PFSK-1 (cell line): ENCODE measurements at regions not wholly inside any gene's neighbourhood (a gene's known extent, or its start where the extent isn't known, plus 50 kb on each side); places are given as distances from the start of the nearest gene placed in this dataset.

Experiments
- FOXP2 ChIP-seq: optimal IDR thresholded peaks from 2 replicates; pipeline ENCODE3; 2011; ENCODE audit warnings: borderline replicate concordance, control low read depth, inconsistent platforms; ENCODE audit not compliant: insufficient read depth; ENCODE audit errors: extremely low read length, extremely low read depth
- POLR2AphosphoS5 ChIP-seq: IDR thresholded peaks from 2 replicates; pipeline ENCODE4 v1.6.1; 2012; ENCODE audit warnings: low read depth, mild to moderate bottlenecking, control low read depth, low read length, moderate library complexity
- REST ChIP-seq, 2 experiments: IDR thresholded peaks; 2 replicates each; pipeline versions ENCODE4 v1.6.1 to v1.8.0; 2011 to 2012; ENCODE audit warnings: low read depth in 2 of 2, low read length in 2 of 2, control low read depth in 1 of 2, inconsistent platforms in 1 of 2, mild to moderate bottlenecking in 1 of 2, moderate library complexity in 1 of 2; ENCODE audit not compliant: insufficient read depth in 1 of 2
- SIN3A ChIP-seq: IDR thresholded peaks from 2 replicates; pipeline ENCODE4 v1.6.1; 2012; ENCODE audit warnings: mild to moderate bottlenecking, low read length, moderate library complexity, borderline replicate concordance; ENCODE audit not compliant: insufficient read depth
- TAF1 ChIP-seq: IDR thresholded peaks from 2 replicates; pipeline ENCODE4 v1.6.1; 2012; ENCODE audit warnings: low read length, control low read depth, borderline replicate concordance; ENCODE audit not compliant: insufficient read depth

DNA sequence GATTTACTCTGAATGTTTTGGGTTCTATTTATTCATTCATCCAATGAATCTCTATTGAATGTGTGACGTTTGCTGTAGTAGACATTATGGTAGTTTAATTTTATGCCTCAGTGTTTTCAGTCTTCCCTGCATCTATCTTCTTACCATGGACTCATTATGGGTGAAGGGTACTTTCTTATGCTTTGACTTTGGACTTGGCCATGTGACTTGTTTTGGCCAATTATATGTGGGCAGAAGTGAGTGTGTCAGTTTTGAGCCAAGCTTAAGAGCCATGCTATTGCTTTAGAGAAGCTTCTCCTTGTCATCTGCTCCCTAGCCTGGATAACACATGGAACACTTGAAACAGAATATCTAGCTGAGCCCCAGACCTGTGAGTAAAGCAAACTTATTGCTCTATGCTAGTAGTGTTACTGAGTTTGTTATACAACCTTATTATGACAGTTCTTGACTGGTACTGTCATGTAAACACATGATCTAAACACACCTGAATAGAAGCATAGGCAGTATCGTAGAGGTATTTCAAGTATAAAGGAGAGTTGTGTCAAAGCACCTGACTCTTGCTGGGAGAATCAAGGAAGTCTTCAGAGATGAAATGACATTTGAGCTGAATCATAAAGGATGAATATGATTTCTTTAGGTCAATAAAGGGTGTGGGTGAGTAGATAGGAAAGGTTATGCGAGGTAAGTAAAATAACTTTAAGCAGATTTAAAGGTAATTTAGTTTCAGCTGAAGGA lies 128.4 kb downstream of the NAA11 start:
- TF ChIP-seq SIN3A (no peak), REST (IDR thresholded peaks at IDR 0.05; ENCODE audit: insufficient read depth in 1 of 2, low read depth in 2 of 2, low read length in 2 of 2) (no peak), TAF1 (no peak), POLR2AphosphoS5 (no peak), FOXP2 (no peak)

- no peak for TF ChIP-seq TAF1
- no peak for TF ChIP-seq POLR2AphosphoS5
- TF ChIP-seq FOXP2, result no peak
- TF ChIP-seq REST (IDR thresholded peaks at IDR 0.05; ENCODE audit: insufficient read depth in 1 of 2, low read depth in 2 of 2, low read length in 2 of 2), result no peak
- no peak for TF ChIP-seq SIN3A
Observed at GRCh38 chr4:79185526-79186045, 140.3 kb downstream of the NAA11 start.

GRCh38 chr4:79184476-79184875 lies 141.4 kb downstream of the NAA11 start:
- TF ChIP-seq REST (IDR thresholded peaks at IDR 0.05; ENCODE audit: insufficient read depth in 1 of 2, low read depth in 2 of 2, low read length in 2 of 2) (no peak), FOXP2 (no peak), POLR2AphosphoS5 (no peak), SIN3A (no peak), TAF1 (no peak)

GRCh38 chr4:79182209-79182608 lies 143.7 kb downstream of the NAA11 start:
- TF ChIP-seq SIN3A (no peak), TAF1 (no peak), POLR2AphosphoS5 (no peak), FOXP2 (no peak), REST (IDR thresholded peaks at IDR 0.05; ENCODE audit: insufficient read depth in 1 of 2, low read depth in 2 of 2, low read length in 2 of 2) (no peak)
